Brain microvascular endothelial cell (primary cell): ENCODE measurements at regions not wholly inside any gene's neighbourhood (a gene's known extent, or its start where the extent isn't known, plus 50 kb on each side); places are given as distances from the start of the nearest gene placed in this dataset.

ENCODE experiments used
- DNase-seq: peaks from one replicate; pipeline ENCODE4 v3.0.0-alpha.2; 2020
- H3K27ac ChIP-seq: fragments of 250-450 bp; sonication (Bioruptor Pico); 2 replicates; pipeline ENCODE4 v1.5.1; 2020; ENCODE audit warnings: mild to moderate bottlenecking, moderate library complexity
- H3K27me3 ChIP-seq: fragments of 250-450 bp; sonication (Bioruptor Pico); replicated peaks from 2 replicates; pipeline ENCODE4 v1.5.1; 2020; ENCODE audit warnings: mild to moderate bottlenecking
- H3K36me3 ChIP-seq: fragments of 250-450 bp; sonication (Bioruptor Pico); replicated peaks from 2 replicates; pipeline ENCODE4 v1.5.1; 2020; ENCODE audit warnings: mild to moderate bottlenecking
- H3K4me3 ChIP-seq: 2 replicates; pipeline ENCODE4 v1.5.1; 2011; ENCODE audit warnings: low read depth, mild to moderate bottlenecking, control low read depth, low read length, moderate library complexity
- in situ Hi-C: cut with HindIII; loops from 2 replicates; pipeline ENCODE4 v1.10.0; 2017; ENCODE audit warnings: low sequenced_read_pairs, low pct_ligation_motif_present
- TF ChIP-seq, protein P1 (sequence below): IDR thresholded peaks from 2 replicates; pipeline ENCODE4 v1.5.1; 2011; ENCODE audit warnings: low read depth, mild to moderate bottlenecking, moderate library complexity, low read length, control low read depth, inconsistent platforms; ENCODE audit errors: missing control alignments

DNA sequence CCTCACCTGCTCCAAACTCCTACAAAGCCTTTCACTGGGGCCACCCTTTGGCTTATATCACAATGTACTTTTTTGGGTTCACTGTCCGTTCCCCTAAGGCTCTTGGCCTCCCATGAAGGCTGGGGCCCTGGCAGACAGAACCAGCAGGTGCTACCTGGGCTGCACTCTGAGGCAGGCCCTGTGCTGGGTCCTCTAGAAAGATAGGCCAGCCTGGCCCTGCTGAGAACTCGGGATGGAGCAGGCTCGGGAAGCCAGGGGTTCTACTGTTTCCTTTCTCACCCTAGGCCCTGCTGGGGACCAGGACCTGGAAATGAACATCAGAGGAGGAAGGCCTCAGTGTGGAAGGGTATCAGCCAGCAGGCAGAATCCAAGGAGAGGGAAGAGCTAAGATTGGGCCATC lies 79.5 kb downstream of the MRPL14 start:
- Histone ChIP-seq H3K27ac (no peak overlapping the region), H3K27me3 (no peaks in the 10 kb centered on the region), H3K4me3 (no peak overlapping the region), H3K36me3 (no peaks in the 10 kb centered on the region)
- no peak for DNase-seq
- in situ Hi-C loops: no loop called here
- TF ChIP-seq, protein P1, sequence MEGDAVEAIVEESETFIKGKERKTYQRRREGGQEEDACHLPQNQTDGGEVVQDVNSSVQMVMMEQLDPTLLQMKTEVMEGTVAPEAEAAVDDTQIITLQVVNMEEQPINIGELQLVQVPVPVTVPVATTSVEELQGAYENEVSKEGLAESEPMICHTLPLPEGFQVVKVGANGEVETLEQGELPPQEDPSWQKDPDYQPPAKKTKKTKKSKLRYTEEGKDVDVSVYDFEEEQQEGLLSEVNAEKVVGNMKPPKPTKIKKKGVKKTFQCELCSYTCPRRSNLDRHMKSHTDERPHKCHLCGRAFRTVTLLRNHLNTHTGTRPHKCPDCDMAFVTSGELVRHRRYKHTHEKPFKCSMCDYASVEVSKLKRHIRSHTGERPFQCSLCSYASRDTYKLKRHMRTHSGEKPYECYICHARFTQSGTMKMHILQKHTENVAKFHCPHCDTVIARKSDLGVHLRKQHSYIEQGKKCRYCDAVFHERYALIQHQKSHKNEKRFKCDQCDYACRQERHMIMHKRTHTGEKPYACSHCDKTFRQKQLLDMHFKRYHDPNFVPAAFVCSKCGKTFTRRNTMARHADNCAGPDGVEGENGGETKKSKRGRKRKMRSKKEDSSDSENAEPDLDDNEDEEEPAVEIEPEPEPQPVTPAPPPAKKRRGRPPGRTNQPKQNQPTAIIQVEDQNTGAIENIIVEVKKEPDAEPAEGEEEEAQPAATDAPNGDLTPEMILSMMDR: no peak

DNA sequence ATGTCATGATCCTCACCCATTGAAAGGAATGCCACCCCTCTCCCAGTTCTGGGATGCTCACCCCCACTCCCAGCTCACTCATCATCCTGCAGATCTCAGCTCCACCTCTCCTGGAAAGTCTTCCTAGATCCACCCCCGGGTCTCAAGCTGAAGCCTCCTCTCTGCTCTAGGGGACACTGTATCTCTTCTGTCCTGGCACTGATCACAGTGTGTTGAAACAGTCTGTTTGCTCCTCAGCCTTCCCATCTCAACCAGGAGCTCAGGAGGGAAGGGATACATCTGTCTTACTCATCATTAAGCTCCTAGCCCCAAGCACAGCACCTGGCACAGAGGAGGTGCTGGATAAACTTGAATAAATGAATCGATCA lies 80.1 kb downstream of the MRPL14 start:
- no peaks in the 10 kb centered on the region for H3K27me3 ChIP-seq
- TF ChIP-seq, protein P1: no peak
- H3K27ac ChIP-seq: no peak overlapping the region
- no peaks in the 10 kb centered on the region for H3K36me3 ChIP-seq
- DNase-seq: no peak
- in situ Hi-C loops: no loop called here
- no peak overlapping the region for H3K4me3 ChIP-seq

DNA sequence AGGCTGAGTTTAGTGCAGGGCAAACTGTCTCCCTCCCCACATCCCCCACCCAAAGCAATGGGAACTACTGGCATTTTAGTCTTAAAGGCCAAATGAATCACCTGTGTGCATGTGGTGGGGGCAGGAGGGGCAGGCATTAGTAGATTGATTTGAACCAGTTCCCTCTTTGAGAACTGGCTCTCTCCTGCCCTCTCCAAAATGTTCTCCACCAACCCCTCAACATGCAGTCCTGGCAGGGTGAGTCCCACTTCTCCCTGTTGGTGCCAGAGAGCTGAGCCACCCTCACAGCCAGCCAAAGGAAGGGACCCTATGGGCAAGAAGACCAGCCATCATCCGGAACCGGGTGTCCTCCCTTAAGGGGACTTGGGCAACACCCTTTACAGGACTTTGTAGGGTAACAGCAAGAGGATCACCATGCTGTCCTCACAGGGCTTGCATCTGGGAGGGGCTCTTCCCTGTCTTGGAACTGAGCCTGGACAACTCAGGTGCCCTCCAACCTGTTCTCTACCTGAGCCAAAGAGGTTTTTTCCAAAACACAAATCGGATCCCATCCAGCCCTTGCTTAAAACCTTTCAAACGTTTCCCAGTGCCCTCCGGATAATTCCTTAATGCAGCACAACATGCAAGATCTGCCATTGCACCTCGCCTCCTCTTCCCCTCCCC lies 80.6 kb downstream of the MRPL14 start:
- DNase-seq: no peak
- in situ Hi-C loops: no loop called here
- TF ChIP-seq, protein P1: no peak
- H3K4me3 ChIP-seq: no peak overlapping the region
- no peak overlapping the region for H3K27ac ChIP-seq
- H3K36me3 ChIP-seq: no peaks in the 10 kb centered on the region
- no peaks in the 10 kb centered on the region for H3K27me3 ChIP-seq

DNA sequence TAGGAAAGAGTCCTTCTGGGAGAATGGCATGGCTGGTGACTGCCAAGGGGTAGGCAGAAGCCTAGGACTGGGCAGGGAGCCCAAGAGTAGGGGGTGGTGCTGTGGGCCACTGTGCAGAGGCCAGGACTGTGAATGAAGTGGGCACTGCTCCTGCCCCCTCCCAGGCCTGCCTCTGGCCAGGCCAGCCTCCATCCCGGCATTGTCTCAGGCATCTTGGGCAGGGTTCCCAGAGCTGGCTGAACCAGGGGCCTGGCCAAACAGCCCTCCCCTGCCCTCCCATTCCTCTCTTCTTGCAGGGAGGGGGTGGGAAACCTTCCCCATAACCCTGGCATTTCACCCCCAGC lies 81.6 kb downstream of the MRPL14 start:
- Histone ChIP-seq H3K36me3 (no peaks in the 10 kb centered on the region), H3K27ac (no peak overlapping the region), H3K27me3 (no peaks in the 10 kb centered on the region), H3K4me3 (no peak overlapping the region)
- TF ChIP-seq, protein P1: no peak
- in situ Hi-C loops: no loop called here
- no peak for DNase-seq

DNA sequence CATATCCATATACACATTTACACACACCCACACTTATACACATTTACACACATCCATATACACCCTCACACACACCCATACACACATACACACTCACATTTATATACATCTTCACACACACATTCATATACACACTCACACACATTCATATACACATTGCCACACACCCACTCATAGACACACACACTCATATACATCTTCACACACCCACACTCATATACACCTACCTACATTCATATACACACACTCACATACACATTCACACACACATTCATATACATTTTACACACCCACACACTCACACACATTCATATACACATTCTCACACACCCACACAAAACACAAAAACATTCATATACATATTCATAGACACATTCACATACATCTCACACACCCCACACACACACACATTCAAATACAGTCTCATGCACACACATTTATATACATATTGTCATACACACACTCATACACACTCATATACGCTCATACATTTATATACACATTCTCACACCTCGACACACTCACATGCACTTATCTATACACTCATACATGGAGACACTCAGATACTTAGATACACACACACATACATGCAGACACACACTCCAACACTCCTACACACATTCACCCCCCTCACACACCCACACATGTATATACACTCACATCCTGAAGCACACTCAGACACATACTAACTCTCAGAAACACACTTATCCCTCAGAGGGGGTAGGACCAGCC lies 82.1 kb downstream of the MRPL14 start:
- Histone ChIP-seq H3K27me3 (no peaks in the 10 kb centered on the region), H3K27ac (no peak overlapping the region), H3K4me3 (no peak overlapping the region), H3K36me3 (no peaks in the 10 kb centered on the region)
- in situ Hi-C loops: no loop called here
- no peak for DNase-seq
- TF ChIP-seq, protein P1: no peak
